ENCODE measurements at regions not wholly inside any gene's neighbourhood (a gene's known extent, or its start where the extent isn't known, plus 50 kb on each side); places are given as distances from the start of the nearest gene placed in this dataset.

- no peak for DNase-seq (ENCODE audit: low spot score in 2 of 2)
- no peak overlapping the region for H3K4me3 ChIP-seq (ENCODE audit: low read depth, poor library complexity, severe bottlenecking)
- intact Hi-C loops (cut with DNase I; ENCODE audit: low total_unique reads), result no loop called here
- TF ChIP-seq CTCF (IDR thresholded peaks at IDR 0.05) (no peak), POLR2A (IDR thresholded peaks at IDR 0.05) (no peak)
- 25 to 33% methylated on average over 1 of the region's 1 CpG for WGBS, 2 donors
Observed at GRCh38 chr9:105171076-105171475, 73.4 kb upstream of the SLC44A1 start.

- no peak for DNase-seq (ENCODE audit: low spot score in 2 of 2)
- WGBS, 2 donors, result 72 to 79% methylated on average over 3 of the region's 3 CpGs
- TF ChIP-seq POLR2A (IDR thresholded peaks at IDR 0.05) (no peak), CTCF (IDR thresholded peaks at IDR 0.05) (no peak)
- no peak overlapping the region for H3K4me3 ChIP-seq (ENCODE audit: low read depth, poor library complexity, severe bottlenecking)
- intact Hi-C loops (cut with DNase I; ENCODE audit: low total_unique reads), result no loop called here
Observed at GRCh38 chr9:105171589-105171988, 72.9 kb upstream of the SLC44A1 start.

- H3K4me3 ChIP-seq (ENCODE audit: low read depth, poor library complexity, severe bottlenecking), result no peak overlapping the region
- WGBS, 2 donors, result 59 to 87% methylated on average over 5 of the region's 5 CpGs
- TF ChIP-seq CTCF (IDR thresholded peaks at IDR 0.05) (no peak), POLR2A (IDR thresholded peaks at IDR 0.05) (no peak)
- DNase-seq (ENCODE audit: low spot score in 2 of 2), result no peak
- intact Hi-C loops (cut with DNase I; ENCODE audit: low total_unique reads), result no loop called here
Observed at GRCh38 chr9:105172436-105172835, 72.0 kb upstream of the SLC44A1 start.

- DNase-seq (ENCODE audit: low spot score in 2 of 2), result no peak
- no peak overlapping the region for H3K4me3 ChIP-seq (ENCODE audit: low read depth, poor library complexity, severe bottlenecking)
- no peak for TF ChIP-seq CTCF (IDR thresholded peaks at IDR 0.05)
- TF ChIP-seq POLR2A (IDR thresholded peaks at IDR 0.05), result no peak
- intact Hi-C loops (cut with DNase I; ENCODE audit: low total_unique reads), result no loop called here
- 78 to 93% methylated on average over 4 of the region's 4 CpGs for WGBS, 2 donors
Observed at GRCh38 chr9:105173306-105173705, 71.1 kb upstream of the SLC44A1 start.

DNA sequence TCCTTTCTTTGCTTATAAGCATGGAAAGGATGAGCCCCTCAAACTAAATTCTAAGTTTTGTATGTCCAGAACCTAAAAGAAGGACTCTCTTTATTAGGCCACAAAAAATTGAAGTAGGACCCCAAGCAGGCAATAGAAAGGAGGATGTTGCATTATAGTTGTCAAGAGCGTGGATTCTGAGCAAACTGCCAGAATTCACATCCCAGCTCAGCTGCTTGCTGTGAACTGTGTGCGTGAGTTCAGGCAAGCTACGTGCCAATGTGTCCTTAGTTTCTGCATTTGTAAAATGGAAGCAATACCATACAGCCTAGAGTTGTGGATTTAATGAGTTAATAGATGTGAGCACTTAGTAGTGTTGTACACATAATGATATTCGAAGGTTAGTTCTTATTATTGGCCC is 70.6 kb upstream of the SLC44A1 start:
- no peak for DNase-seq (ENCODE audit: low spot score in 2 of 2)
- intact Hi-C loops (cut with DNase I; ENCODE audit: low total_unique reads), result no loop called here
- no peak for TF ChIP-seq CTCF (IDR thresholded peaks at IDR 0.05)
- TF ChIP-seq POLR2A (IDR thresholded peaks at IDR 0.05), result no peak
- H3K4me3 ChIP-seq (ENCODE audit: low read depth, poor library complexity, severe bottlenecking), result no peak overlapping the region
- 89 to 90% methylated on average over 4 of the region's 4 CpGs for WGBS, 2 donors

GRCh38 chr9:105176194-105176593 is 68.3 kb upstream of the SLC44A1 start:
- H3K4me3 ChIP-seq (ENCODE audit: low read depth, poor library complexity, severe bottlenecking), result no peak overlapping the region
- TF ChIP-seq POLR2A (IDR thresholded peaks at IDR 0.05), result no peak
- TF ChIP-seq CTCF (IDR thresholded peaks at IDR 0.05), result no peak
- DNase-seq (ENCODE audit: low spot score in 2 of 2), result no peak
- WGBS, 2 donors, result 93 to 98% methylated on average over 3 of the region's 3 CpGs
- intact Hi-C loops (cut with DNase I; ENCODE audit: low total_unique reads), result no loop called here

Data from lower leg skin (tissue), 4 donors.